AG04450 (cell line): ENCODE measurements at regions not wholly inside any gene's neighbourhood (a gene's known extent, or its start where the extent isn't known, plus 50 kb on each side); places are given as distances from the start of the nearest gene placed in this dataset.
"Not testable (repeated sequence)": the region's sequence is repeated elsewhere in the genome, so short reads cannot be mapped to it uniquely, and the experiment has no call there.

ENCODE experiments used
- CTCF ChIA-PET: fragments of 300-600, 350-600 bp; formaldehyde crosslinking; extraction: SDS; loops from one replicate; lab custom pipeline; 2022; ENCODE audit warnings: antibody characterized with exemption, inconsistent platforms; lab: Charles Lee
- POLR2A ChIA-PET: fragments of 350-600 bp; formaldehyde crosslinking; extraction: SDS; loops from one replicate; lab custom pipeline; 2021; ENCODE audit warnings: antibody characterized with exemption, inconsistent platforms; lab: Yijun Ruan, JAX
- DNase-seq: peaks from one replicate; pipeline ENCODE4 v3.0.0-alpha.2; 2011; ENCODE audit warnings: low read depth, low spot score
- H3K27ac ChIP-seq: one replicate; pipeline ENCODE4 v1.5.1; 2012; ENCODE audit warnings: low read depth, low read length, control low read depth
- H3K27me3 ChIP-seq: one replicate; pipeline ENCODE4 v1.6.0; 2012; ENCODE audit warnings: low read length; ENCODE audit not compliant: control insufficient read depth, insufficient read depth
- H3K4me3 ChIP-seq: 2 replicates; pipeline ENCODE4 v1.5.1; 2011; ENCODE audit warnings: mild to moderate bottlenecking, low read depth, low read length, control low read depth
- H3K9me3 ChIP-seq: 2 replicates; pipeline ENCODE4 v1.5.1; 2012; ENCODE audit warnings: low read length; ENCODE audit not compliant: control insufficient read depth, insufficient read depth
- CTCF ChIP-seq: IDR thresholded peaks from 2 replicates; pipeline ENCODE4 v1.5.1; 2011; ENCODE audit warnings: low read depth, low read length, control low read depth, inconsistent platforms

DNA sequence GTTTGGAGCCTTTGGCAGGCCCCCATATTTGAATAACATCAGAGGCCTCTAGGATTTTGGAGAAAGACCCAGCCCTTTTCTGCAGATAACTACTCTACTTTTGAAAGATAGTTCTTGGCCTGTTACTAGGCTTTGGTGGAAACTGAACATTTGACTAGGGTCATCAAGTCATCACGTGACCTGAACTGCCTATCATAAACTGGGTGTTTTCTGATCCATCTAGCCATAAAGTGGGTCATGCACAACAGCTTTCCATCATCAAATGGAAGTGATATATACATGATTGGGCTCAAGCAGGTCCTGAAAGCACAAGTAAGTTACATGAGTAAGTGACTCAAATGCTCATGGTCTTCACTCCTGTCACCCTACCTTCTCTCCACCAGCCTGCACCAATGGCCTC, 552.3 kb upstream of the GRM3 start:
- H3K27me3 ChIP-seq = no peaks in the 10 kb centered on the region
- no peak for TF ChIP-seq CTCF
- H3K9me3 ChIP-seq = peaks cover 7% of the 10 kb centered on the region
- no peak overlapping the region for H3K4me3 ChIP-seq
- CTCF ChIA-PET = no interaction called here
- POLR2A ChIA-PET = no interaction called here
- H3K27ac ChIP-seq = no peak overlapping the region
- no peak for DNase-seq

- no peak for TF ChIP-seq CTCF
- ChIA-PET CTCF (no interaction called here), POLR2A (no interaction called here)
- H3K27ac ChIP-seq = no peak overlapping the region
- H3K27me3 ChIP-seq = no peaks in the 10 kb centered on the region
- DNase-seq = no peak
- no peak overlapping the region for H3K4me3 ChIP-seq
- H3K9me3 ChIP-seq = peaks cover 7% of the 10 kb centered on the region
Observed at GRCh38 chr7:86089455-86089854, 554.3 kb upstream of the GRM3 start.

DNA sequence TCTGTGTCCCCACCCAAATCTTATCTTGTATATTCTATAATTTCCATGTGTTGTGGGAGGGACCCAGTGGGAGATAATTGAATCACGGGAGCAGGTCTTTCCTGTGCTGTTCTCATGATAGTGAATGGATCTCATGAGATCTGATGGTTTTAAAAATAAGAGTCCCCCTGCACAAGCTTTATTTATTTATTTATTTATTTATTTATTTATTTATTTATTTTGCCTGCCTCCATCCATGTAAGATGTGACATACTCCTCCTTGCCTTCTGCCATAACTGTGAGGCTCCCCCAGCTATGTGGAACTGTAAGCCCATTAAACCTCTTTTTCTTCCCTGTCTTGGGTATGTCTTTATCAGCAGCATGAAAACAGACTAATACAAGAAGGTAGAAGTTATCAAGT, 579.1 kb upstream of the GRM3 start:
- CTCF ChIA-PET, H3K27ac ChIP-seq, DNase-seq, H3K27me3 ChIP-seq, H3K4me3 ChIP-seq, H3K9me3 ChIP-seq, POLR2A ChIA-PET: not testable (repeated sequence)

DNA sequence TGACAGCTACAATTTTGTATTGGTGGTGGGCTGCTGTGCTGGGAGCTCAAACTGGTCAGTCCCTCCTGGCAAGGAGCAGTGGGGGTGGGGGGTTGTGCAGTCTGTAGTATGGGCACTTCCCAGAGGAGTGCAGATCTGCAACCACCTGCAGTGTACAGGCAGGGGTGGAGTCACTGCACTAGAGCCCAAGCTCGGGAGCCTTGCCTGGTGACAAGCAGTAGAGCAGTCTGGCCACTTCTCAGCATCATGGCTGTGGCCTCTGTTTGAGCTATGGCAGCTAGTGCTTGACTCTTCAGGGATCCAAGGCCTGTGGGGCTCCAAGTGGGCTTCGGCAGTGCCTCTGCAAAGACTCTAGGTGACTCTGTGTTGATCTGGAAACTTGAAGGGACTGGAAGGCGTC, 585.1 kb upstream of the GRM3 start:
- Histone ChIP-seq H3K4me3 (no peak overlapping the region), H3K27ac (no peak overlapping the region), H3K9me3 (peaks cover 20% of the 10 kb centered on the region; the same call in 1 of the 2 replicates), H3K27me3 (no peaks in the 10 kb centered on the region)
- no peak for TF ChIP-seq CTCF
- POLR2A ChIA-PET = no interaction called here
- DNase-seq = no peak
- CTCF ChIA-PET = no interaction called here

GRCh38 chr7:86050918-86051317, 592.8 kb upstream of the GRM3 start:
- POLR2A ChIA-PET = no interaction called here
- Histone ChIP-seq H3K27me3 (no peaks in the 10 kb centered on the region), H3K27ac (no peak overlapping the region), H3K4me3 (no peak overlapping the region), H3K9me3 (no peaks in the 10 kb centered on the region)
- no peak for DNase-seq
- CTCF ChIA-PET = no interaction called here
- no peak for TF ChIP-seq CTCF

GRCh38 chr7:86049910-86050309, 593.8 kb upstream of the GRM3 start:
- DNase-seq = no peak
- Histone ChIP-seq H3K4me3 (no peak overlapping the region), H3K27me3 (no peaks in the 10 kb centered on the region), H3K9me3 (no peaks in the 10 kb centered on the region), H3K27ac (no peak overlapping the region)
- TF ChIP-seq CTCF = no peak
- CTCF ChIA-PET = no interaction called here
- POLR2A ChIA-PET = no interaction called here

GRCh38 chr7:86045197-86045596, 598.5 kb upstream of the GRM3 start:
- POLR2A ChIA-PET, DNase-seq, H3K27ac ChIP-seq, H3K4me3 ChIP-seq, CTCF ChIA-PET, H3K27me3 ChIP-seq, H3K9me3 ChIP-seq: not testable (repeated sequence)
